Testis (tissue), 2 donors: ENCODE measurements at regions not wholly inside any gene's neighbourhood (a gene's known extent, or its start where the extent isn't known, plus 50 kb on each side); places are given as distances from the start of the nearest gene placed in this dataset.

Source experiments
- DNase-seq: peaks from one replicate; pipeline ENCODE4 v3.0.0-alpha.2; 2019
- H3K27ac ChIP-seq, 2 donors: fragments of 200-600 bp; sonication (generic); one replicate each; pipeline ENCODE4 v1.5.1; 2019
- H3K27me3 ChIP-seq: fragments of 200-600 bp; sonication (generic); one replicate; pipeline ENCODE4 v1.5.1; 2019
- H3K36me3 ChIP-seq: fragments of 200-600 bp; sonication (generic); one replicate; pipeline ENCODE4 v1.5.1; 2017; ENCODE audit warnings: low read depth; ENCODE audit errors: missing control alignments
- H3K4me1 ChIP-seq: fragments of 200-600 bp; sonication (generic); one replicate; pipeline ENCODE4 v1.5.1; 2019
- H3K4me3 ChIP-seq, 2 donors: fragments of 200-600 bp; sonication (generic); one replicate each; pipeline ENCODE4 v1.5.1; 2017 to 2019
- H3K9me3 ChIP-seq: fragments of 200-600 bp; sonication (generic); one replicate; pipeline ENCODE4 v1.5.1; 2017
- POLR2A ChIP-seq: fragments of 450-650 bp; IDR thresholded peaks from one replicate; pipeline ENCODE4 v1.6.1; 2017; ENCODE audit warnings: antibody characterized with exemption, mild to moderate bottlenecking, moderate library complexity
- WGBS, 2 donors: methylation state at CpG; one replicate each; pipeline ENCODE4 v1.1.5; 2018; 5-methylcytosine and 5-hydroxymethylcytosine counted together
- intact Hi-C: fragments of 100-400 bp; cut with DNase I; formaldehyde crosslinking; loops from one replicate; pipeline ENCODE4 v1.15.1; 2023; ENCODE audit warnings: low total_unique reads
- TF ChIP-seq, protein P1 (sequence below), 3 experiments: fragments of 450-650 bp in 2 of 3; fragments of 200-600 bp in 1 of 3; sonication (generic) in 1 of 3; IDR thresholded peaks; one replicate each; pipeline ENCODE4 v1.5.1; 2016 to 2019; ENCODE audit warnings: antibody characterized with exemption in 3 of 3, mild to moderate bottlenecking in 2 of 3, moderate library complexity in 1 of 3

DNA sequence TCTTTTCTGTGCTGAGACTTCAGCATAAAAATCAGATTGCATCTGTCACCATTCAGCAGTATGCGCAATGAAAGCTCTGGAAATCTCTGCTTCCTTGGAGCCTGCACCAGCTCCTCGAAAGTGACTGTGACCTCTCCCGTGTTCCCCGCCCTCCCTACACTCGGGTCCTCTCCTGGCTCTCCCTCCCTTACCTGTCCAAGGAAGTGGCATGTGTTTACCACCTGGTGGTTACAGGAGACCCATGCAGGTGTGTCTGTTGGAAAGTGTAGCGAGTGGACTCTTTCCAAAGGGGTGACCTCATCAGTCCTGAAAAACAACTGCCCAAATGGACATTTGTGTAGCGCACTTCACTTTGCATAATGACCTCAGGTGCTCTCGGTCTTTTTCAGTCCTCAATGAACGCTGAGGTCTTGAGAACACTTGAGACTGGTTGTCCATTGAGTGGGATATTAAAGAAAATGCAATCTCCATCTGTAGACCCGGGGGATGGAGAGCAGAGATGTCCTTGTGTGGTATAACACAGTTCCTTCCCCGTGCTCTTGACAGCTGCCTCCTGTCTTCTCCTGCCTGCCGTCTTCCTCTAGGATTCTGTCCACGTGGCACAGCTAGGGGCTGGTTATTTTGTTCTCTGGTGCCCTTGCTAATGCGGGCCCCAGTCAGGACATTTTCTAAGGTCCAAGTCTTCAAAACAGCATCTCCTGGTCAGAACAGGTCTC lies 133.2 kb downstream of the ACKR3 start:
- intact Hi-C loops = no loop called here

DNA sequence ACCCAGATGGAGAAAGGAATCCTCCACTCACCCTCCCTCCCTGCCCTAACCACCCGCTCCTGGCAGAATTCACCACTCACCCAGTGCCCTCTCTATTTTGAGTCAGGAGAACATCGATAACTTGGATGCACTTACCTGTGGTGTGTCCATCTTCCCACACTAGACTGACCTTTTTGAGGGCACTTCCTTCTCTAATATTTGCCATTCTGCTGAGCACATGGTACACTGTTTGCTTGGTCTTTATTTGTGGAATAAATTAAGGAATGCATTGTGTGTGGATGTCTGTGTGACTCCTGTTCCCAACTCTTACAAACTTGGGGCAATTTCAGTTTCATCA lies 133.7 kb downstream of the ACKR3 start:
- H3K27me3 ChIP-seq = no peaks in the 10 kb centered on the region
- H3K27ac ChIP-seq = no peak overlapping the region
- H3K9me3 ChIP-seq = no peaks in the 10 kb centered on the region
- no peaks in the 10 kb centered on the region for H3K4me1 ChIP-seq
- TF ChIP-seq, protein P1, sequence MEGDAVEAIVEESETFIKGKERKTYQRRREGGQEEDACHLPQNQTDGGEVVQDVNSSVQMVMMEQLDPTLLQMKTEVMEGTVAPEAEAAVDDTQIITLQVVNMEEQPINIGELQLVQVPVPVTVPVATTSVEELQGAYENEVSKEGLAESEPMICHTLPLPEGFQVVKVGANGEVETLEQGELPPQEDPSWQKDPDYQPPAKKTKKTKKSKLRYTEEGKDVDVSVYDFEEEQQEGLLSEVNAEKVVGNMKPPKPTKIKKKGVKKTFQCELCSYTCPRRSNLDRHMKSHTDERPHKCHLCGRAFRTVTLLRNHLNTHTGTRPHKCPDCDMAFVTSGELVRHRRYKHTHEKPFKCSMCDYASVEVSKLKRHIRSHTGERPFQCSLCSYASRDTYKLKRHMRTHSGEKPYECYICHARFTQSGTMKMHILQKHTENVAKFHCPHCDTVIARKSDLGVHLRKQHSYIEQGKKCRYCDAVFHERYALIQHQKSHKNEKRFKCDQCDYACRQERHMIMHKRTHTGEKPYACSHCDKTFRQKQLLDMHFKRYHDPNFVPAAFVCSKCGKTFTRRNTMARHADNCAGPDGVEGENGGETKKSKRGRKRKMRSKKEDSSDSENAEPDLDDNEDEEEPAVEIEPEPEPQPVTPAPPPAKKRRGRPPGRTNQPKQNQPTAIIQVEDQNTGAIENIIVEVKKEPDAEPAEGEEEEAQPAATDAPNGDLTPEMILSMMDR (IDR thresholded peaks at IDR 0.05) = no peak
- no peak for TF ChIP-seq POLR2A
- 97 to 100% methylated on average over 2 of the region's 2 CpGs for WGBS, 2 donors
- intact Hi-C loops = no loop called here
- H3K36me3 ChIP-seq = no peaks in the 10 kb centered on the region
- no peak overlapping the region for H3K4me3 ChIP-seq
- DNase-seq = no peak

More for the DNA sequence above, 133.2 kb downstream of the ACKR3 start:
- DNase-seq = no peak
- Histone ChIP-seq H3K9me3 (no peaks in the 10 kb centered on the region), H3K4me3 (no peak overlapping the region), H3K4me1 (no peaks in the 10 kb centered on the region), H3K27me3 (no peaks in the 10 kb centered on the region), H3K36me3 (no peaks in the 10 kb centered on the region), H3K27ac (no peak overlapping the region)
- no peak for TF ChIP-seq POLR2A
- WGBS, 2 donors = 76 to 87% methylated on average over 14 of the region's 14 CpGs

DNA sequence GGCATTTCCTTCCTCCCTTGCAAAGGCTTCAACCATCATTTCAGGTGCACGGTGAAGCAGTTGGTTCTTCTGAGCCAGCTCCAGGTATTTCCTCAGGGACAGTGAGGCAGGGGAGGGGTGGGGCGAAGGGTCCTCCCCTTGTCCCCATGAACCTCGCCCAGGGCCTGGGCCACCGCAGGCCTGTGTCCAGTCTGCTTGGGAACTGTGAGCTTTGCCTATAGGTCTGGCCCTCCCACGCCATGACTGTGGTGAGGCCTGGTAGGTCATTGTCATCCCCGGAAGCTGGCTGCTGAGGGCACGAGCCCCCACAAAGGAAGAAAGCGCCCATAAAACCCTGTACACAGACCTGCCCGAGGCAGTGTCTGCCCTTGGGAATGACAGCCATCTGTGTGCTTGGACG lies 134.3 kb downstream of the ACKR3 start:
- intact Hi-C loops = no loop called here

DNA sequence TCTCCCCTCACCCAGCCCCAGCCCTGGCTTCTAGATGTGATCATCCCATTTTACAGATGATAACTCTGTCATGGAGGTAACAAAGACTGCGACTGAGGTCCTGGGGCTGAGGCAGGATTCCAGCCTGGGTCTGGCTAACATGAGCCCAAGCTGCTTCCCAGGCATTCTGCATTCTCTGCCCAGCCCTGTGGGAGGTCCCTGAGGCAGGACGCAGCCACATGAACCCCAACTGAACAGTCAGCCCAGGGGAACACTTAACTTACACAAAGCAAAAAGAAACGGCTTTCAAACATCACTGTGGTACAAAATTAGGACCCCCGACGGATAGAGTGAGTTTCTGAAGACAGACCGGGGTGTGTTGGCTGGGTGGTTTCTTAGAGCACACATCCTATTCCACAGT lies 135.3 kb downstream of the ACKR3 start:
- no peaks in the 10 kb centered on the region for H3K27me3 ChIP-seq
- H3K27ac ChIP-seq = no peak overlapping the region
- H3K36me3 ChIP-seq = no peaks in the 10 kb centered on the region
- H3K9me3 ChIP-seq = no peaks in the 10 kb centered on the region
- no peak for TF ChIP-seq POLR2A
- no peaks in the 10 kb centered on the region for H3K4me1 ChIP-seq
- WGBS, 2 donors = 91 to 96% methylated on average over 6 of the region's 6 CpGs
- H3K4me3 ChIP-seq = no peak overlapping the region
- intact Hi-C loops = no loop called here
- no peak for DNase-seq

More for the DNA sequence above, 134.3 kb downstream of the ACKR3 start:
- TF ChIP-seq, protein P1 (IDR thresholded peaks at IDR 0.05) = no peak
- TF ChIP-seq POLR2A = no peak
- DNase-seq = no peak
- Histone ChIP-seq H3K27me3 (no peaks in the 10 kb centered on the region), H3K27ac (no peak overlapping the region), H3K4me1 (no peaks in the 10 kb centered on the region), H3K4me3 (no peak overlapping the region), H3K36me3 (no peaks in the 10 kb centered on the region), H3K9me3 (no peaks in the 10 kb centered on the region)
- WGBS, 2 donors = 85 to 88% methylated on average over 4 to 10 of the region's 10 CpGs

- H3K27ac ChIP-seq = no peak overlapping the region
- DNase-seq = no peak
- no peak overlapping the region for H3K4me3 ChIP-seq
- no peaks in the 10 kb centered on the region for H3K9me3 ChIP-seq
- H3K4me1 ChIP-seq = no peaks in the 10 kb centered on the region
- TF ChIP-seq, protein P1 (IDR thresholded peaks at IDR 0.05) = no peak
- TF ChIP-seq POLR2A = no peak
- no peaks in the 10 kb centered on the region for H3K36me3 ChIP-seq
- 89 to 90% methylated on average over 12 of the region's 12 CpGs for WGBS, 2 donors
- intact Hi-C loops = no loop called here
- H3K27me3 ChIP-seq = no peaks in the 10 kb centered on the region
Measured at GRCh38 chr2:236705295-236706105, 135.9 kb downstream of the ACKR3 start.
